ENCODE measurements at regions not wholly inside any gene's neighbourhood (a gene's known extent, or its start where the extent isn't known, plus 50 kb on each side); places are given as distances from the start of the nearest gene placed in this dataset.

DNA sequence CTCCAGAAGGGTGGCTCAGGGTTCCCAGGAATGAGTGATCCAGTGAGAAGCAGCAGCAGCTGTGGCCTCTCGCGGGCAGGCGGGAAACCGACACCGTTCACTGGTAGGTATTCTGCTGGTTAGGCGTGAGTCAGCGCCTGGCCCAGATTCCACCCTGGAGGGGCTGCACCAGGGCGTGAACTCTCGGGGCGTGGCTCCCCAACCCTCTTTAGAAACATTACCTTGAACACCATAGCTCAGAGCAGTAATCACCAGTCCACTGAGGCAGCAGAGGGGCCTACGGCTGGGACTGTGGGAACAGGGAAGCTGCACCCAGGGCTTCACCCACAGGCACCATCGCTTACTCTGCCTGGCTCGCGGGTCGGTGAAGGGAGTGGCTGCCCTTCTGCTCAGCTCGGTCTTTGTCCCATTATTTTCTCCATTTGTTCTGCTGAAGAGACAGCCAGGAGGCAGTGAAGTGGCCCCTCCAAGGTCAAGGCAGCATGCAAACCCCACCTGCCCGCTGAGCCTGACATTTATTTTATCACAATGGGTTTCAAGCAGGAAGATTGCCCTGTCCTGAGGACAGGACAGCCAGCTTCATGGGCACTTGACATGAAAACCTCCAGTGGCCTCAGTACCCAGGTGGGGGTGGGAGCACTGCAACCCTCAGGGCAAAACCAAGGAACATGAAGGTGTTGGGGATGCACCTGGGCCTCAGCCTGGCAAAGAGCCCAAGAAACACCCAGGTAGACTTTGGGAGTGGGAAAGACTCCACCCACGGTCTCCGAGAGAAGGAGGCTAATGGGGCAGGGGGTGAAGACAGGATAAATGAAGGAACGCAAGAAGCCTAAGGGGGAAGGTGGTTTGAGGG is 51.0 kb upstream of the CD93 start:
- DNase-seq (ENCODE audit: low spot score), result no peak

DNA sequence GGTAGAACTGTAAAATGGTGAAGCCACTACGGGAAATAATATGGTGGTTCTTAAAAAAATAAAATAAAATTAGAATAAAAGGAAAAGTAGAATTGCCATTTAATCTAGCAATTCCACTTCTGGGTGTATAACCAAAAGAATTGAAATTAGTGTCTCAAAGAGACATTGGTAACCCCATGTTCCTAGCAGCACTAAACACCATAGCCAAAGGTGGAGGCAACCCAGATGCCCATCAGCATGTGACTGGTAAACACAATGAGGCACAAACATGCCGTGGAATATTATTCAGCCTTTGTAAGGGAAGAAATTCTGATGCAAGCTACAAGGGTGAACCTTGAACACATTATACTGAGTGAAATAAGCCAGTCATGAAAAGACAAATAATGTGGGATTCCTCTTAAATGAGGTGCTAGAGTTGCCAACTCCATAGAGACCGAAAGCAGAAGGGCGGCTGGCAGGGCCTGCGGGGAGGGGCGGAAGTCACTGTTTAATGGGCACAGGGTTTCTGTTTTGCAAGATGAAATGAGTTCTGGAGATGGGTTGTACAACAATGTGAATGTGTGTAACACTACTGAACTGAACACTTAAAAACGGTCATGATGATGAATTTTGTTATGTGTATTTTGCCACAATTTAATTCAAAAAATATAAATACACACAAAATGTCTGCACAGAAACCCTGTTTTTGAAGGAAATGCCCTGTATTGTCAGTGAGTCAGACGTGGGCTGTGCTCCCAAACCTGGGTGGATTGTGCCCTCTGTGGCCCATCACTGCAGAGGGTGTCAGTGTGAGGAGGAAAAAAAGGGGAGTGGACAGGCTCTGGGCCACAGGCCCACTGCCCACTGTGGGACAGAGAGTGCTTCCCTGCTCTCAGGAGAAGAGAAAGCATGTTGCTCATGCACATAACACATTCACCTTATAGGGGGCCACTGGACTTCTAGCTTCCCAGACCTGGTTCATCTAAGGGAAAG is 49.6 kb upstream of the CD93 start:
- no peak for DNase-seq (ENCODE audit: low spot score)
